ENCODE measurements at regions not wholly inside any gene's neighbourhood (a gene's known extent, or its start where the extent isn't known, plus 50 kb on each side); places are given as distances from the start of the nearest gene placed in this dataset.

GRCh38 chr4:147151763-147152162 lies 206.1 kb upstream of the TTC29 start:
- ChIA-PET CTCF (no interaction called here), POLR2A (no interaction called here)
- H3K27ac ChIP-seq (ENCODE audit: extremely low read depth, low read depth, low read length), result no peak overlapping the region
- H3K36me3 ChIP-seq (ENCODE audit: control insufficient read depth in 2 of 2, insufficient read depth in 1 of 2, low read length in 2 of 2), result no peaks in the 10 kb centered on the region
- H3K4me1 ChIP-seq (ENCODE audit: control insufficient read depth, insufficient read depth, low read length), result no peaks in the 10 kb centered on the region
- H3K4me3 ChIP-seq (ENCODE audit: low read depth, low read length), result no peak overlapping the region
- TF ChIP-seq PRDM4 (tag by site-specific recombination; IDR thresholded peaks at IDR 0.05) (no peak), ZNF549 (tag by site-specific recombination; IDR thresholded peaks at IDR 0.05) (no peak), OSR2 (tag by site-specific recombination; IDR thresholded peaks at IDR 0.05) (no peak), ZNF366 (tag by site-specific recombination; conservative IDR thresholded peaks at IDR 0.05) (no peak), ZNF449 (tag by site-specific recombination; IDR thresholded peaks at IDR 0.05) (no peak), ZNF660 (tag by site-specific recombination; IDR thresholded peaks at IDR 0.05) (no peak), ZNF121 (tag by site-specific recombination; IDR thresholded peaks at IDR 0.05) (no peak), BCL6B (tag by site-specific recombination; IDR thresholded peaks at IDR 0.05) (no peak), ZNF76 (tag by site-specific recombination; IDR thresholded peaks at IDR 0.05; ENCODE audit: borderline replicate concordance, low read depth) (no peak), ZNF146 (tag by site-specific recombination; IDR thresholded peaks at IDR 0.05) (no peak), ZNF280C (tag by site-specific recombination; IDR thresholded peaks at IDR 0.05) (no peak), ZSCAN30 (tag by site-specific recombination; IDR thresholded peaks at IDR 0.05) (no peak), ZNF701 (tag by site-specific recombination; IDR thresholded peaks at IDR 0.05) (no peak), MZF1 (tag by site-specific recombination; IDR thresholded peaks at IDR 0.05; ENCODE audit: borderline replicate concordance) (no peak), ZEB2 (tag by site-specific recombination; IDR thresholded peaks at IDR 0.05) (no peak), HIC1 (tag by site-specific recombination; IDR thresholded peaks at IDR 0.05) (no peak)
- H3K9me3 ChIP-seq (ENCODE audit: control insufficient read depth, insufficient read depth, low read depth, low read length), result no peaks in the 10 kb centered on the region

All from HEK293 (cell line).